ENCODE measurements at regions not wholly inside any gene's neighbourhood (a gene's known extent, or its start where the extent isn't known, plus 50 kb on each side); places are given as distances from the start of the nearest gene placed in this dataset.

DNA sequence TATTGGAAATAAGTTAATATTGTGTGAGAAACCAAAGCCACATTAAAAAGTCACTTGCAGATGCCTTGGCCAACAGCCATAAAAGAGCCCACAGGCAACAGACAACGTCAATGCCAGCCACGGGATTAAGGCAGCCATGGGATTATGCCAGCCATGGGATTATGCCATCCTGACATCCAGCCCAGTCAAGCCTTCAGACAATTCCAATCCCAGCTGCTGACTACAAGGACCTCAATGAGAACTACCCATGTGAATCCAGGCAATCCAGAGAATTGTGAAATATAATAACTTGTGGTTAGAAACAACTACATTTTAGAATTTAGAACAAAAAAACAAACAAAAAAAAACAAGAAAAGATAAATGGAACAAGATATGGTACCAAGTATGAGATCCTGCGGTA lies 356.6 kb downstream of the EFNB2 start:
- ATAC-seq (ENCODE audit: low FRiP score): no peak
- TF ChIP-seq, protein P1, sequence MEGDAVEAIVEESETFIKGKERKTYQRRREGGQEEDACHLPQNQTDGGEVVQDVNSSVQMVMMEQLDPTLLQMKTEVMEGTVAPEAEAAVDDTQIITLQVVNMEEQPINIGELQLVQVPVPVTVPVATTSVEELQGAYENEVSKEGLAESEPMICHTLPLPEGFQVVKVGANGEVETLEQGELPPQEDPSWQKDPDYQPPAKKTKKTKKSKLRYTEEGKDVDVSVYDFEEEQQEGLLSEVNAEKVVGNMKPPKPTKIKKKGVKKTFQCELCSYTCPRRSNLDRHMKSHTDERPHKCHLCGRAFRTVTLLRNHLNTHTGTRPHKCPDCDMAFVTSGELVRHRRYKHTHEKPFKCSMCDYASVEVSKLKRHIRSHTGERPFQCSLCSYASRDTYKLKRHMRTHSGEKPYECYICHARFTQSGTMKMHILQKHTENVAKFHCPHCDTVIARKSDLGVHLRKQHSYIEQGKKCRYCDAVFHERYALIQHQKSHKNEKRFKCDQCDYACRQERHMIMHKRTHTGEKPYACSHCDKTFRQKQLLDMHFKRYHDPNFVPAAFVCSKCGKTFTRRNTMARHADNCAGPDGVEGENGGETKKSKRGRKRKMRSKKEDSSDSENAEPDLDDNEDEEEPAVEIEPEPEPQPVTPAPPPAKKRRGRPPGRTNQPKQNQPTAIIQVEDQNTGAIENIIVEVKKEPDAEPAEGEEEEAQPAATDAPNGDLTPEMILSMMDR (IDR thresholded peaks at IDR 0.05): no peak
- DNase-seq (ENCODE audit: low spot score): no peak

DNA sequence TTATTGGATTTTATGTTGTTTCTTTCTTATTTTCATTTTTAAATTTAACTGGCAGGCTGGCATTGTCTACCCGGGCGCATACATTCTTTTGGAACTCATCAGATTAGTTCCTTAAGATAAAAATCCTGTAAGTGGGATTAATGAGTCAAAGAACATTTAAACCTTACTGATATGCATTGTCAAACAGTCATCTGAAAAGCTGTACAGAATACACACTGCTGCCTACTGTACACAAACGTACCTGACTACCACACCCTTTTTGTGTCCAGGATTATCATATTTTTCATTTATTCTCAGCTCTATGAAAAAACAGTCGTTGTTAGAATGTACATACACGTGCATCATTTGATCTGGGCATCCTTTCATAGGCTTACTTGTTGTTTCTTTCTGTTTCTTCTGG lies 358.3 kb downstream of the EFNB2 start:
- ATAC-seq (ENCODE audit: low FRiP score): no peak
- TF ChIP-seq, protein P1 (IDR thresholded peaks at IDR 0.05): no peak
- DNase-seq (ENCODE audit: low spot score): no peak

DNA sequence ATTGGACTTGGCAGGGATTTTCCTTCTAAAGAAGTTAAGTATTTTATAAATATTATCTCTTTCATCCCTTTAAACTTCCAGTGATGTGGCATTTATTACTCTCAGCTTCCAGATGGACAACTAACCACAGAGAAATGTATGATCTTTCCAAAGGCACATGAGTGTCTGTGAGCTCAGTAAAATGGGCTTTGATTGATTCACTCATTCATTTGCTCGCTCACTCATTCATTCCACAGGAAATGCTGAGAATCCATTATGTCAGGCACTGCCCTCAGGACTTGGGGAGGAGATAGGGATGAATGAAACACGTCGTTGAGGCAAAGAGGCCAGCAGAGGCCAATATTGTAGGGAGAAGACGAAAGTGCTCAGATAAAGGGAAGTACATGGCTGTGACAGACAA lies 359.3 kb downstream of the EFNB2 start:
- TF ChIP-seq, protein P1 (IDR thresholded peaks at IDR 0.05): no peak
- ATAC-seq (ENCODE audit: low FRiP score) (no peak), DNase-seq (ENCODE audit: low spot score) (no peak)

DNA sequence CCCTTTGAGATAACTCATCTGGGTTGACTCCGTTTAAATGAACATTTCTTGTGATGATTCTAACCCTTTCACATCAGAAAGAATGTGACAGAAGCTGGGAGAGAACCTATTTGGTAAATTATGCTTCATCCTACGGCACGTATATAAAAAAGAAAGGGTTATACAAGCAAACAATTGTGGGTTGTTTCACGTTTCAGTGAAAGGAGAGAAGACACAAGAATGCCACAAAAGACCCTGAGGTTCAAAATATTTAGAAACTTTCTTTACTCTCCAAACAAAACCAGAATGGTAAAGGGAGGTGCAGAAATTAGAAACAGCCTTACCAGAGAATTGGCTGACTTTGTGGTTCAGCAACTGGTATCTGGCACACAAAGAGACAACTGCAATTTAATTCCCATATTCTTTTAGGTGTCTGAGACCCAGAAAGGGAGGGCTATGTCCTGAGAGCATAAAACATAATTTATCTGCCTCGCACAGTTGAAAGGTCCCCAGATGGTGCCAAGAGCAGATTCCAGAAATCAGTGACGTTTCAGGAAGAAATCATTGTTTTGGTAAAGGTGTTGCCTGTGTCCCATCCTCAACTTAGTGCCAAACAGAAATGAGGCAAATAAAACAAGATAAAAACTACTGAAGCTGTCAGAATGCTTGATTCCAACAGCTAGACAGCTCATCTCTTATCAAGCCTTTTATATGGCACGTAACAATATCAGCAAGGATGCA lies 361.4 kb downstream of the EFNB2 start:
- TF ChIP-seq, protein P1 (IDR thresholded peaks at IDR 0.05): no peak
- ATAC-seq (ENCODE audit: low FRiP score) (no peak), DNase-seq (ENCODE audit: low spot score) (no peak)

DNA sequence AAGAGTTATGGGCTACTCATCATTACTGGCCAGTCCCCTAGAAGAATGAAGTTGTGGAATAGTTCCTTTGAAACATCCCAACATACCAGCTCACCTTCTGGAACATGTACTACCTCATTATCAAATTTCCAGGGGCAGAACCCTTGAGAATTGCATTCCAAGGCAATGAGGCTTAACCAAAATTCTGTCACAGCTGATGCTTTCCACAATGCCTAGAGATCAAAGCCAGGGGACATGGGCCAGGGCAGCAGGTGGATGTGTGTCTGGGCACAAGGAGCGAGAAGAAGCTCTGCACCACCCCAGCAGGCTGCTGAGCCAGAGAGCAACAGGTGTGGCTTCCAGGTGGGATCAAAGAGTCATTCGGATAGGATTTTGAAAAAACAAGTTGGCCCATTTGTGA lies 362.1 kb downstream of the EFNB2 start:
- TF ChIP-seq, protein P1 (IDR thresholded peaks at IDR 0.05): no peak
- DNase-seq (ENCODE audit: low spot score): no peak
- ATAC-seq (ENCODE audit: low FRiP score): no peak

DNA sequence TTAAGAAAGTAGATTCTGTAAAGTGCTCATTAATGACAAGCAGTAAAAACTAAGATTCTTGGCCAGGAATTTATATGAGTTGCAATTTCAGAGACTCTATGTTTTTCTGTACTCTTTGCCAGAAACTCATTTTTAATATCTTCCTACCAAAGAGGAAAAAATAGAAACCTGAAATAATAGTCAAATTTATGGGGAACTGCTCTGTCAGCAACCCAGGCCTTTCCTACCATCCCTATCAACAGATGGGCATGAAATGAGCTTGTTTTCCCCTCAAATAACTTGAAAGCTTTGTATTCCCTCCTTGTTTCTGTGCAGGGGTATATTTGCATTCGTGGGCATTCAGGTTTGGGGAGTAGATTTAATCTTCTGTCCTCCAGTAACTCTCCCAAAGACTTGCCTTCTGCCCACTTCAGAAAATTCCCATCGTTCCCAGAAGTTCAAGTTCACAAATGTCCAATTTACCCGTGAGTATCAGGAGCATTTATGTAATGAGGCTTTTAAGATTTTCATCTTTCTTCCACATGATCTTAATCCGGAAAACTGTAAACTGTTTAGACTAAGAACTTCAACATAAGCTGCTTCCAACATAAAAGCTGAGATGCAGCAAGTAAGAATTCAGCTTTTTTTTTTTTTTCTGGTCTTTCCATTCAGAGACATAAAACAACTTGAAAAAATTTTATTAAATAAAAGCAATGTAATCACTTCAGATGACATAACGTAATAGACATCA lies 363.1 kb downstream of the EFNB2 start:
- ATAC-seq (ENCODE audit: low FRiP score) (no peak), DNase-seq (ENCODE audit: low spot score) (no peak)
- TF ChIP-seq, protein P1 (IDR thresholded peaks at IDR 0.05): no peak

DNA sequence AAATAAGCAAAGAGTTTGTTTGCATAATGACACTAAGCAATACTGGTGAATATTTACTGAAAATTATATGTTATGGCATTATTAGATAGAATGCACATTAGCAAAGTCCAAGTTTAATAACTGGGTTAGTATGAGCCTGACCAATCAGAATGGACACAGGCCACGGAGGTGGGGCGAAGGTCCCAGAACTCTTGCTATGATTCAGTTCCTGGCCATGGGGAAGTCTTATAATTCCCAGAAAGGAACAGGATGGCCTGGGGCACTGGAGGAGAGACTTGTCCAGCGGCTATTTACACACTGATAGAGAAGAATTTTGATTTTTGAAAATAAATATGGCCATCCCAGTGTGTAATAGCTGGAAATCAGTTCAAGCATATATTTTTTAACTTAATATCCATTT lies 372.0 kb downstream of the EFNB2 start:
- DNase-seq (ENCODE audit: low spot score): no peak
- TF ChIP-seq, protein P1 (IDR thresholded peaks at IDR 0.05): no peak
- no peak for ATAC-seq (ENCODE audit: low FRiP score)

Data from omental fat pad (tissue), 3 donors.